ENCODE measurements at regions not wholly inside any gene's neighbourhood (a gene's known extent, or its start where the extent isn't known, plus 50 kb on each side); places are given as distances from the start of the nearest gene placed in this dataset.

- Histone ChIP-seq H3K36me3 (ENCODE audit: insufficient read depth, low read length) (no peaks in the 10 kb centered on the region), H3K4me3 (ENCODE audit: low read depth, low read length, poor library complexity, severe bottlenecking) (no peak overlapping the region), H2AFZ (ENCODE audit: low read length) (no peak overlapping the region), H3K9me2 (ENCODE audit: insufficient read depth, low read length) (no peaks in the 10 kb centered on the region), H4K20me1 (ENCODE audit: insufficient read depth, low read length) (no peaks in the 10 kb centered on the region), H3K9me3 (ENCODE audit: low read length) (no peaks in the 10 kb centered on the region), H3K27ac (ENCODE audit: low read depth, low read length, poor library complexity, severe bottlenecking) (no peak overlapping the region), H3K4me2 (ENCODE audit: low read length) (no peak overlapping the region), H3K79me2 (ENCODE audit: insufficient read depth, low read depth, low read length) (no peaks in the 10 kb centered on the region), H3K4me1 (ENCODE audit: insufficient read depth, low read length, poor library complexity, severe bottlenecking) (no peaks in the 10 kb centered on the region)
- ChIA-PET CTCF (ENCODE audit: unreplicated experiment) (no interaction called here), POLR2A (no interaction called here)
- DNase-seq (ENCODE audit: low spot score) = no peak
- no TSS peak for BruUV-seq (replicated peaks)
- intact Hi-C loops (cut with micrococcal nuclease; ENCODE audit: unreplicated experiment) = no loop called here
- TF ChIP-seq CTCF (conservative IDR thresholded peaks at IDR 0.05; ENCODE audit: low read length) = no peak
- no peak for TF ChIP-seq EZH2phosphoT487 (IDR thresholded peaks at IDR 0.05; ENCODE audit: borderline replicate concordance, low read depth, low read length)
Measured at GRCh38 chr3:109926376-109926775, 589.0 kb upstream of the DPPA4 start.

GRCh38 chr3:109927161-109927560, 589.8 kb upstream of the DPPA4 start:
- Histone ChIP-seq H3K79me2 (ENCODE audit: insufficient read depth, low read depth, low read length) (no peaks in the 10 kb centered on the region), H3K36me3 (ENCODE audit: insufficient read depth, low read length) (no peaks in the 10 kb centered on the region), H3K4me2 (ENCODE audit: low read length) (no peak overlapping the region), H2AFZ (ENCODE audit: low read length) (no peak overlapping the region), H3K9me3 (ENCODE audit: low read length) (no peaks in the 10 kb centered on the region), H4K20me1 (ENCODE audit: insufficient read depth, low read length) (no peaks in the 10 kb centered on the region), H3K27ac (ENCODE audit: low read depth, low read length, poor library complexity, severe bottlenecking) (no peak overlapping the region), H3K9me2 (ENCODE audit: insufficient read depth, low read length) (no peaks in the 10 kb centered on the region), H3K4me1 (ENCODE audit: insufficient read depth, low read length, poor library complexity, severe bottlenecking) (no peaks in the 10 kb centered on the region), H3K4me3 (ENCODE audit: low read depth, low read length, poor library complexity, severe bottlenecking) (no peak overlapping the region)
- POLR2A ChIA-PET = no interaction called here
- DNase-seq (ENCODE audit: low spot score) = no peak
- CTCF ChIA-PET (ENCODE audit: unreplicated experiment) = no interaction called here
- TF ChIP-seq EZH2phosphoT487 (IDR thresholded peaks at IDR 0.05; ENCODE audit: borderline replicate concordance, low read depth, low read length) (no peak), CTCF (conservative IDR thresholded peaks at IDR 0.05; ENCODE audit: low read length) (no peak)
- no TSS peak for BruUV-seq (replicated peaks)
- intact Hi-C loops (cut with micrococcal nuclease; ENCODE audit: unreplicated experiment) = no loop called here

GRCh38 chr3:109927726-109928125, 590.4 kb upstream of the DPPA4 start:
- intact Hi-C loops (cut with micrococcal nuclease; ENCODE audit: unreplicated experiment) = no loop called here
- Histone ChIP-seq H3K4me3 (ENCODE audit: low read depth, low read length, poor library complexity, severe bottlenecking) (no peak overlapping the region), H3K4me1 (ENCODE audit: insufficient read depth, low read length, poor library complexity, severe bottlenecking) (no peaks in the 10 kb centered on the region), H3K27ac (ENCODE audit: low read depth, low read length, poor library complexity, severe bottlenecking) (no peak overlapping the region), H3K4me2 (ENCODE audit: low read length) (no peak overlapping the region), H2AFZ (ENCODE audit: low read length) (no peak overlapping the region), H3K9me2 (ENCODE audit: insufficient read depth, low read length) (no peaks in the 10 kb centered on the region), H3K79me2 (ENCODE audit: insufficient read depth, low read depth, low read length) (no peaks in the 10 kb centered on the region), H4K20me1 (ENCODE audit: insufficient read depth, low read length) (no peaks in the 10 kb centered on the region), H3K36me3 (ENCODE audit: insufficient read depth, low read length) (no peaks in the 10 kb centered on the region), H3K9me3 (ENCODE audit: low read length) (no peaks in the 10 kb centered on the region)
- CTCF ChIA-PET (ENCODE audit: unreplicated experiment) = no interaction called here
- BruUV-seq (replicated peaks) = no TSS peak
- POLR2A ChIA-PET = no interaction called here
- no peak for TF ChIP-seq CTCF (conservative IDR thresholded peaks at IDR 0.05; ENCODE audit: low read length)
- TF ChIP-seq EZH2phosphoT487 (IDR thresholded peaks at IDR 0.05; ENCODE audit: borderline replicate concordance, low read depth, low read length) = no peak
- no peak for DNase-seq (ENCODE audit: low spot score)
